ENCODE measurements at regions not wholly inside any gene's neighbourhood (a gene's known extent, or its start where the extent isn't known, plus 50 kb on each side); places are given as distances from the start of the nearest gene placed in this dataset.
A peak's percentile ranks its signal among the peaks of the same experiment; 100 is the strongest.

GRCh38 chr1:56254130-56254529 lies 325.2 kb downstream of the PLPP3 start:
- no peak overlapping the region for H3K9ac ChIP-seq
- no peaks in the 10 kb centered on the region for H4K20me1 ChIP-seq (ENCODE audit: low read depth)
- Mint-ChIP-seq H3K4me1 (peaks cover 33% of the 10 kb centered on the region), H3K27me3 (ENCODE audit: insufficient read depth, low read depth) (peaks cover 5% of the 10 kb centered on the region), H3K27ac (no peak overlapping the region), H3K4me3 (no peak overlapping the region), H3K9me3 (no peaks in the 10 kb centered on the region), H3K36me3 (peaks cover 2% of the 10 kb centered on the region)
- H3K27me3 ChIP-seq = no peaks in the 10 kb centered on the region
- no peak overlapping the region for H2AFZ ChIP-seq (replicated peaks)
- H3K4me1 ChIP-seq = peaks cover 21% of the 10 kb centered on the region
- peaks cover 9% of the 10 kb centered on the region for H3F3A ChIP-seq (ENCODE audit: low read depth)
- H3K4me3 ChIP-seq = no peak overlapping the region
- DNase-seq (ENCODE audit: low spot score) = no peak
- no peak overlapping the region for H3K4me2 ChIP-seq
- no peaks in the 10 kb centered on the region for H3K36me3 ChIP-seq
- no peaks in the 10 kb centered on the region for H3K9me3 ChIP-seq (ENCODE audit: low read depth)
- no peaks in the 10 kb centered on the region for H3K79me2 ChIP-seq (ENCODE audit: low read depth)
- no peak for TF ChIP-seq EZH2 (IDR thresholded peaks at IDR 0.05)
- no peak for TF ChIP-seq EZH2phosphoT487 (IDR thresholded peaks at IDR 0.05)
- no peak for TF ChIP-seq CTCF (IDR thresholded peaks at IDR 0.05)
- no peak overlapping the region for H3K27ac ChIP-seq

GRCh38 chr1:56250809-56251208 lies 328.6 kb downstream of the PLPP3 start:
- no peaks in the 10 kb centered on the region for H3K9me3 ChIP-seq (ENCODE audit: low read depth)
- H3K4me1 ChIP-seq = peaks cover 21% of the 10 kb centered on the region
- TF ChIP-seq CTCF (IDR thresholded peaks at IDR 0.05) (no peak), EZH2 (IDR thresholded peaks at IDR 0.05) (no peak), EZH2phosphoT487 (IDR thresholded peaks at IDR 0.05) (no peak)
- H3K9ac ChIP-seq = no peak overlapping the region
- H3K4me1 Mint-ChIP-seq = peaks cover 31% of the 10 kb centered on the region
- no peak overlapping the region for H3K27ac Mint-ChIP-seq
- H3K36me3 ChIP-seq = no peaks in the 10 kb centered on the region
- H3K4me3 ChIP-seq = no peak overlapping the region
- peaks cover 1% of the 10 kb centered on the region for H3K9me3 Mint-ChIP-seq
- no peak overlapping the region for H3K4me2 ChIP-seq
- H3K27me3 ChIP-seq = no peaks in the 10 kb centered on the region
- H3K79me2 ChIP-seq (ENCODE audit: low read depth) = no peaks in the 10 kb centered on the region
- H3K4me3 Mint-ChIP-seq = no peak overlapping the region
- H2AFZ ChIP-seq (replicated peaks) = no peak overlapping the region
- DNase-seq (ENCODE audit: low spot score) = no peak
- no peaks in the 10 kb centered on the region for H3K27me3 Mint-ChIP-seq (ENCODE audit: insufficient read depth, low read depth)
- no peaks in the 10 kb centered on the region for H4K20me1 ChIP-seq (ENCODE audit: low read depth)
- peaks cover 2% of the 10 kb centered on the region for H3K36me3 Mint-ChIP-seq
- no peak overlapping the region for H3K27ac ChIP-seq
- H3F3A ChIP-seq (ENCODE audit: low read depth) = peaks cover 9% of the 10 kb centered on the region

GRCh38 chr1:56249234-56249633 lies 330.1 kb downstream of the PLPP3 start:
- H3K36me3 Mint-ChIP-seq = peaks cover 2% of the 10 kb centered on the region
- TF ChIP-seq EZH2phosphoT487 (IDR thresholded peaks at IDR 0.05) (no peak), EZH2 (IDR thresholded peaks at IDR 0.05) (no peak), CTCF (IDR thresholded peaks at IDR 0.05) (no peak)
- no peaks in the 10 kb centered on the region for H3K79me2 ChIP-seq (ENCODE audit: low read depth)

More at GRCh38 chr1:56249234-56249633, 330.1 kb downstream of the PLPP3 start:
- H3K36me3 ChIP-seq = no peaks in the 10 kb centered on the region
- Mint-ChIP-seq H3K27me3 (ENCODE audit: insufficient read depth, low read depth) (peaks cover 3% of the 10 kb centered on the region), H3K4me3 (no peak overlapping the region), H3K4me1 (peaks cover 22% of the 10 kb centered on the region), H3K9me3 (peaks cover 8% of the 10 kb centered on the region), H3K27ac (peak overlapping the region; percentile 43)
- no peaks in the 10 kb centered on the region for H3K9me3 ChIP-seq (ENCODE audit: low read depth)
- no peak overlapping the region for H3K9ac ChIP-seq
- no peak for DNase-seq (ENCODE audit: low spot score)
- H3K4me2 ChIP-seq = peak overlapping the region; percentile 32
- H3K27ac ChIP-seq = no peak overlapping the region
- no peaks in the 10 kb centered on the region for H3K27me3 ChIP-seq
- H4K20me1 ChIP-seq (ENCODE audit: low read depth) = no peaks in the 10 kb centered on the region
- no peak overlapping the region for H3K4me3 ChIP-seq
- no peak overlapping the region for H2AFZ ChIP-seq (replicated peaks)
- peaks cover 21% of the 10 kb centered on the region for H3K4me1 ChIP-seq
- peaks cover 9% of the 10 kb centered on the region for H3F3A ChIP-seq (ENCODE audit: low read depth)

Measured in neural progenitor cell (in vitro differentiated cells).